IMR-90 (cell line): ENCODE measurements at regions not wholly inside any gene's neighbourhood (a gene's known extent, or its start where the extent isn't known, plus 50 kb on each side); places are given as distances from the start of the nearest gene placed in this dataset.

ENCODE experiments used
- ATAC-seq: fragments of 200-7000 bp; cut with Tn5 transposase; 2 replicates; pipeline ENCODE4 v1.9.1; 2020; ENCODE audit warnings: low read depth, mild to moderate bottlenecking, moderate library complexity
- BruUV-seq: library from RNA; stranded (reverse); fragments of 400-500 nt; replicated peaks from 2 replicates; lab custom pipeline; 2021; lab: Mats Ljungman, UMichigan
- CTCF ChIA-PET: fragments of 300-600 bp; formaldehyde crosslinking; extraction: SDS; loops from one replicate; lab custom pipeline; 2021; ENCODE audit warnings: antibody characterized with exemption; lab: Yijun Ruan, JAX
- POLR2A ChIA-PET: fragments of 300-600 bp; sonication (Branson Sonifier 250); formaldehyde crosslinking; loops from one replicate; lab custom pipeline; 2022; ENCODE audit warnings: antibody characterized with exemption; ENCODE audit not compliant: unreplicated experiment; lab: Charles Lee
- DNase-seq: peaks from one replicate; pipeline ENCODE4 v3.0.0; 2013
- H2AFZ ChIP-seq: replicated peaks from 2 replicates; pipeline ENCODE3; 2013; ENCODE audit warnings: low read length, mild to moderate bottlenecking; ENCODE audit not compliant: poor library complexity
- H2AK5ac ChIP-seq: 2 replicates; pipeline ENCODE4 v1.6.1; 2013; ENCODE audit warnings: low read depth, low read length, inconsistent platforms
- H2AK9ac ChIP-seq: replicated peaks from 2 replicates; pipeline ENCODE3; 2013; ENCODE audit warnings: mild to moderate bottlenecking, low read depth, low read length, moderate library complexity; ENCODE audit not compliant: poor library complexity
- H2BK120ac ChIP-seq: 2 replicates; pipeline ENCODE4 v1.6.1; 2013; ENCODE audit warnings: low read depth, low read length, inconsistent platforms
- H2BK15ac ChIP-seq: 3 replicates; pipeline ENCODE4 v1.6.1; 2013; ENCODE audit warnings: low read depth, low read length, inconsistent platforms
- H2BK20ac ChIP-seq: 2 replicates; pipeline ENCODE4 v1.6.1; 2013; ENCODE audit warnings: low read depth, mild to moderate bottlenecking, inconsistent platforms, low read length, moderate library complexity
- H2BK5ac ChIP-seq: 2 replicates; pipeline ENCODE4 v1.6.1; 2013; ENCODE audit warnings: mild to moderate bottlenecking, low read depth, low read length, inconsistent platforms; ENCODE audit not compliant: poor library complexity, severe bottlenecking
- H3K14ac ChIP-seq: replicated peaks from 2 replicates; pipeline ENCODE4 v1.6.1; 2013; ENCODE audit warnings: low read depth, low read length, inconsistent platforms
- H3K18ac ChIP-seq: 2 replicates; pipeline ENCODE4 v1.6.1; 2013; ENCODE audit warnings: low read depth, low read length, control low read depth
- H3K23ac ChIP-seq: 2 replicates; pipeline ENCODE4 v1.6.1; 2013; ENCODE audit warnings: low read depth, low read length, inconsistent platforms
- H3K27ac ChIP-seq: 2 replicates; pipeline ENCODE4 v1.5.1; 2013; ENCODE audit warnings: mild to moderate bottlenecking, control low read depth, low read length; ENCODE audit not compliant: insufficient read depth
- H3K27me3 ChIP-seq: 2 replicates; pipeline ENCODE4 v1.6.1; 2013; ENCODE audit warnings: low read length; ENCODE audit not compliant: control insufficient read depth, insufficient read depth
- H3K36me3 ChIP-seq: 2 replicates; pipeline ENCODE4 v1.6.1; 2013; ENCODE audit warnings: low read length, mixed read lengths; ENCODE audit not compliant: control insufficient read depth, insufficient read depth
- H3K4ac ChIP-seq: 2 replicates; pipeline ENCODE4 v1.6.1; 2013; ENCODE audit warnings: low read depth, low read length, inconsistent platforms
- H3K4me1 ChIP-seq: 2 replicates; pipeline ENCODE4 v1.6.1; 2013; ENCODE audit warnings: low read length, mixed read lengths; ENCODE audit not compliant: control insufficient read depth, insufficient read depth
- H3K4me2 ChIP-seq: 2 replicates; pipeline ENCODE4 v1.6.1; 2013; ENCODE audit warnings: low read depth, mild to moderate bottlenecking, control low read depth, low read length, moderate library complexity
- H3K4me3 ChIP-seq: 2 replicates; pipeline ENCODE4 v1.5.1; 2013; ENCODE audit warnings: low read depth, mild to moderate bottlenecking, control low read depth, low read length, moderate library complexity; ENCODE audit not compliant: insufficient read depth
- H3K56ac ChIP-seq: 2 replicates; pipeline ENCODE4 v1.6.1; 2013; ENCODE audit warnings: low read length, inconsistent platforms; ENCODE audit not compliant: insufficient read depth; ENCODE audit errors: extremely low read depth
- H3K79me1 ChIP-seq, 2 experiments: 2 replicates each; pipeline ENCODE4 v1.6.1; 2013; ENCODE audit warnings: low read length in 2 of 2, inconsistent platforms in 1 of 2, low read depth in 1 of 2
- H3K9ac ChIP-seq: 2 replicates; pipeline ENCODE4 v1.6.1; 2013; ENCODE audit warnings: low read depth, low read length, control low read depth
- H3K9me1 ChIP-seq: 2 replicates; pipeline ENCODE4 v1.6.1; 2013; ENCODE audit warnings: low read length, inconsistent platforms; ENCODE audit not compliant: insufficient read depth
- H3K9me3 ChIP-seq: 2 replicates; pipeline ENCODE4 v1.6.1; 2013; ENCODE audit warnings: low read length; ENCODE audit not compliant: control insufficient read depth, insufficient read depth
- H4K20me1 ChIP-seq: 2 replicates; pipeline ENCODE4 v1.6.1; 2013; ENCODE audit warnings: low read length, inconsistent platforms; ENCODE audit not compliant: insufficient read depth
- H4K5ac ChIP-seq: 2 replicates; pipeline ENCODE4 v1.6.1; 2013; ENCODE audit warnings: mild to moderate bottlenecking, low read depth, low read length, control low read depth
- H4K8ac ChIP-seq, 2 experiments: 2 replicates each; pipeline ENCODE4 v1.6.1; 2013; ENCODE audit warnings: low read depth in 2 of 2, low read length in 2 of 2, control low read depth in 1 of 2, inconsistent platforms in 1 of 2
- H4K91ac ChIP-seq: 2 replicates; pipeline ENCODE4 v1.6.1; 2013; ENCODE audit warnings: low read depth, low read length, inconsistent platforms; ENCODE audit not compliant: insufficient read depth
- BHLHE40 ChIP-seq: fragments of 150-350 bp; IDR thresholded peaks from 2 replicates; pipeline ENCODE4 v1.6.1; 2016; ENCODE audit warnings: mild to moderate bottlenecking, low read depth, low read length
- CEBPB ChIP-seq: IDR thresholded peaks from 2 replicates; pipeline ENCODE4 v1.6.1; 2012; ENCODE audit warnings: low read depth, low read length, improper control_type of control experiment
- CHD1 ChIP-seq: IDR thresholded peaks from 2 replicates; pipeline ENCODE4 v1.6.1; 2012; ENCODE audit warnings: low read depth, low read length, improper control_type of control experiment
- FOS ChIP-seq: fragments of 150-350 bp; IDR thresholded peaks from 2 replicates; pipeline ENCODE4 v1.6.1; 2016; ENCODE audit warnings: low read depth, low read length
- MAFK ChIP-seq: IDR thresholded peaks from 2 replicates; pipeline ENCODE4 v1.6.1; 2012; ENCODE audit warnings: low read depth, low read length, improper control_type of control experiment
- MAZ ChIP-seq: IDR thresholded peaks from 2 replicates; pipeline ENCODE4 v1.6.1; 2012; ENCODE audit warnings: low read depth, mild to moderate bottlenecking, low read length, improper control_type of control experiment, moderate library complexity, borderline replicate concordance
- MXI1 ChIP-seq: IDR thresholded peaks from 2 replicates; pipeline ENCODE4 v1.6.1; 2012; ENCODE audit warnings: low read depth, mild to moderate bottlenecking, low read length, moderate library complexity, borderline replicate concordance
- NFE2L2 ChIP-seq: fragments of 150-350 bp; IDR thresholded peaks from 2 replicates; pipeline ENCODE4 v1.6.1; 2016; ENCODE audit warnings: low read depth, mild to moderate bottlenecking, low read length
- POLR2A ChIP-seq: IDR thresholded peaks from 2 replicates; pipeline ENCODE4 v1.6.1; 2012; ENCODE audit warnings: mild to moderate bottlenecking, low read depth, low read length
- RAD21 ChIP-seq: IDR thresholded peaks from 2 replicates; pipeline ENCODE4 v1.6.1; 2012; ENCODE audit warnings: low read length, improper control_type of control experiment
- RCOR1 ChIP-seq: IDR thresholded peaks from 2 replicates; pipeline ENCODE4 v1.6.1; 2012; ENCODE audit warnings: mild to moderate bottlenecking, low read length, improper control_type of control experiment; ENCODE audit not compliant: insufficient replicate concordance
- RFX5 ChIP-seq: IDR thresholded peaks from 2 replicates; pipeline ENCODE4 v1.8.0; 2012; ENCODE audit warnings: low read depth, mild to moderate bottlenecking, low read length, moderate library complexity
- SMC3 ChIP-seq: fragments of 150-350 bp; IDR thresholded peaks from 2 replicates; pipeline ENCODE4 v1.6.1; 2016; ENCODE audit warnings: low read depth, mild to moderate bottlenecking, antibody characterized with exemption, low read length, moderate library complexity
- WGBS, 2 experiments: methylation state at CpG; one replicate each; pipeline versions ENCODE4 v1.1.5 to v1.1.7; 2013; ENCODE audit warnings: missing lambda C conversion rate in 2 of 2; ENCODE audit not compliant: insufficient read length in 1 of 2; ENCODE audit errors: extremely low coverage in 2 of 2; 5-methylcytosine and 5-hydroxymethylcytosine counted together
- dilution Hi-C: fragments of 300-500 bp; cut with HindIII; formaldehyde crosslinking; loops from one replicate; pipeline ENCODE4 v1.14.3; 2018; ENCODE audit warnings: low sequenced_read_pairs; ENCODE audit not compliant: unreplicated experiment
- in situ Hi-C: fragments of 300-500 bp; cut with MboI; formaldehyde crosslinking; loops from 3 replicates; pipeline ENCODE4 v1.14.3; 2019; ENCODE audit warnings: low sequenced_read_pairs, inconsistent platforms, mixed read lengths
- intact Hi-C: fragments of 100-400 bp; cut with micrococcal nuclease; formaldehyde crosslinking; loops from 2 replicates; pipeline ENCODE4 v1.10.0; 2022
- TF ChIP-seq, protein P1 (sequence below): fragments of 150-350 bp; IDR thresholded peaks from 2 replicates; pipeline ENCODE4 v1.6.1; 2017; ENCODE audit warnings: mild to moderate bottlenecking, antibody characterized with exemption, low read length, low read depth
- TF ChIP-seq, protein P2 (sequence below): fragments of 150-350 bp; IDR thresholded peaks from 2 replicates; pipeline ENCODE4 v1.6.1; 2016; ENCODE audit warnings: low read depth, mild to moderate bottlenecking, low read length, moderate library complexity, borderline replicate concordance
- TF ChIP-seq, protein P3 (sequence below): conservative IDR thresholded peaks from 2 replicates; pipeline ENCODE4 v1.5.1; 2012; ENCODE audit warnings: mild to moderate bottlenecking, low read depth, low read length, improper control_type of control experiment

DNA sequence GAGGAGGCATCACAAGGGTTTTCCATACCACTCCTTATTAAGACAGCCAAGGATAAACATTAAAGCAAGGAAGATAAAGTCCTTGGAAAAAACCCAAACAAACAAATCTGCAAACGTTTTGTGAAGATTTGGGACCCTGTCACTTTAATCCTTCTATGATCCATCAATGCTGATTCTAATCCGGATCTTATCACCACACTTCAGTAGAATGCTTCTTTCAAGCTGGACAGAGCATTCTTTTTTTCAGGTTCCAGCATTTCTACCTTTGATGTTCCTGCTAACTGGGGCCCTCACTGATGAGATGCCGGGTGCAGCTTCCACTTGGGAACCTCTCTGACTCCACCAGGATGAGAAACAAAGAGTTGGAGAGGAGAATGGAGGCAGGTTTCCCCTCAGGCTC is 132.8 kb upstream of the SHB start:
- Histone ChIP-seq H2BK120ac (no peak overlapping the region), H3K9me3 (peaks cover 2% of the 10 kb centered on the region; the same call in 1 of the 2 replicates), H3K4me3 (no peak overlapping the region), H3K14ac (no peak overlapping the region), H3K4me1 (no peaks in the 10 kb centered on the region), H3K4ac (no peak overlapping the region), H2AK5ac (no peak overlapping the region), H4K91ac (no peak overlapping the region), H2BK15ac (no peak overlapping the region), H2AK9ac (no peak overlapping the region), H4K8ac (no peak overlapping the region), H3K18ac (no peak overlapping the region), H3K36me3 (no peaks in the 10 kb centered on the region), H3K9me1 (no peaks in the 10 kb centered on the region), H2BK20ac (no peak overlapping the region), H3K23ac (no peak overlapping the region), H3K79me1 (no peaks in the 10 kb centered on the region), H4K5ac (no peak overlapping the region), H3K4me2 (no peak overlapping the region), H3K27ac (no peak overlapping the region), H3K56ac (no peak overlapping the region), H2BK5ac (no peak overlapping the region), H3K27me3 (peaks cover 34% of the 10 kb centered on the region), H2AFZ (no peak overlapping the region), H4K20me1 (no peaks in the 10 kb centered on the region), H3K9ac (no peak overlapping the region)
- 17% methylated on average over 2 of the region's 3 CpGs; no CpG with 5 or more reads in 1 of the 2 experiments for WGBS, 2 experiments
- dilution Hi-C loops (no loop called here), in situ Hi-C loops (no loop called here), intact Hi-C loops (no loop called here)
- TF ChIP-seq RFX5 (no peak), BHLHE40 (no peak), CHD1 (no peak), NFE2L2 (no peak), MAFK (no peak), POLR2A (no peak), SMC3 (no peak), RAD21 (no peak), FOS (no peak), MXI1 (no peak), MAZ (no peak), RCOR1 (no peak), CEBPB (no peak)
- TF ChIP-seq, protein P1, sequence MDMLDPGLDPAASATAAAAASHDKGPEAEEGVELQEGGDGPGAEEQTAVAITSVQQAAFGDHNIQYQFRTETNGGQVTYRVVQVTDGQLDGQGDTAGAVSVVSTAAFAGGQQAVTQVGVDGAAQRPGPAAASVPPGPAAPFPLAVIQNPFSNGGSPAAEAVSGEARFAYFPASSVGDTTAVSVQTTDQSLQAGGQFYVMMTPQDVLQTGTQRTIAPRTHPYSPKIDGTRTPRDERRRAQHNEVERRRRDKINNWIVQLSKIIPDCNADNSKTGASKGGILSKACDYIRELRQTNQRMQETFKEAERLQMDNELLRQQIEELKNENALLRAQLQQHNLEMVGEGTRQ: no peak
- TF ChIP-seq, protein P2, sequence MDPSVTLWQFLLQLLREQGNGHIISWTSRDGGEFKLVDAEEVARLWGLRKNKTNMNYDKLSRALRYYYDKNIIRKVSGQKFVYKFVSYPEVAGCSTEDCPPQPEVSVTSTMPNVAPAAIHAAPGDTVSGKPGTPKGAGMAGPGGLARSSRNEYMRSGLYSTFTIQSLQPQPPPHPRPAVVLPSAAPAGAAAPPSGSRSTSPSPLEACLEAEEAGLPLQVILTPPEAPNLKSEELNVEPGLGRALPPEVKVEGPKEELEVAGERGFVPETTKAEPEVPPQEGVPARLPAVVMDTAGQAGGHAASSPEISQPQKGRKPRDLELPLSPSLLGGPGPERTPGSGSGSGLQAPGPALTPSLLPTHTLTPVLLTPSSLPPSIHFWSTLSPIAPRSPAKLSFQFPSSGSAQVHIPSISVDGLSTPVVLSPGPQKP: no peak
- TF ChIP-seq, protein P3, sequence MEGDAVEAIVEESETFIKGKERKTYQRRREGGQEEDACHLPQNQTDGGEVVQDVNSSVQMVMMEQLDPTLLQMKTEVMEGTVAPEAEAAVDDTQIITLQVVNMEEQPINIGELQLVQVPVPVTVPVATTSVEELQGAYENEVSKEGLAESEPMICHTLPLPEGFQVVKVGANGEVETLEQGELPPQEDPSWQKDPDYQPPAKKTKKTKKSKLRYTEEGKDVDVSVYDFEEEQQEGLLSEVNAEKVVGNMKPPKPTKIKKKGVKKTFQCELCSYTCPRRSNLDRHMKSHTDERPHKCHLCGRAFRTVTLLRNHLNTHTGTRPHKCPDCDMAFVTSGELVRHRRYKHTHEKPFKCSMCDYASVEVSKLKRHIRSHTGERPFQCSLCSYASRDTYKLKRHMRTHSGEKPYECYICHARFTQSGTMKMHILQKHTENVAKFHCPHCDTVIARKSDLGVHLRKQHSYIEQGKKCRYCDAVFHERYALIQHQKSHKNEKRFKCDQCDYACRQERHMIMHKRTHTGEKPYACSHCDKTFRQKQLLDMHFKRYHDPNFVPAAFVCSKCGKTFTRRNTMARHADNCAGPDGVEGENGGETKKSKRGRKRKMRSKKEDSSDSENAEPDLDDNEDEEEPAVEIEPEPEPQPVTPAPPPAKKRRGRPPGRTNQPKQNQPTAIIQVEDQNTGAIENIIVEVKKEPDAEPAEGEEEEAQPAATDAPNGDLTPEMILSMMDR: no peak
- ChIA-PET POLR2A (no interaction called here), CTCF (no interaction called here)
- ATAC-seq (no peak), DNase-seq (no peak)
- no TSS peak for BruUV-seq
